Pons (tissue), 1 donor: ENCODE measurements at regions not wholly inside any gene's neighbourhood (a gene's known extent, or its start where the extent isn't known, plus 50 kb on each side); places are given as distances from the start of the nearest gene placed in this dataset.
A peak's percentile ranks its signal among the peaks of the same experiment; 100 is the strongest.

Experiments
- DNase-seq: peaks from one replicate; pipeline ENCODE4 v3.0.0-alpha.2; 2016; ENCODE audit warnings: low spot score

DNA sequence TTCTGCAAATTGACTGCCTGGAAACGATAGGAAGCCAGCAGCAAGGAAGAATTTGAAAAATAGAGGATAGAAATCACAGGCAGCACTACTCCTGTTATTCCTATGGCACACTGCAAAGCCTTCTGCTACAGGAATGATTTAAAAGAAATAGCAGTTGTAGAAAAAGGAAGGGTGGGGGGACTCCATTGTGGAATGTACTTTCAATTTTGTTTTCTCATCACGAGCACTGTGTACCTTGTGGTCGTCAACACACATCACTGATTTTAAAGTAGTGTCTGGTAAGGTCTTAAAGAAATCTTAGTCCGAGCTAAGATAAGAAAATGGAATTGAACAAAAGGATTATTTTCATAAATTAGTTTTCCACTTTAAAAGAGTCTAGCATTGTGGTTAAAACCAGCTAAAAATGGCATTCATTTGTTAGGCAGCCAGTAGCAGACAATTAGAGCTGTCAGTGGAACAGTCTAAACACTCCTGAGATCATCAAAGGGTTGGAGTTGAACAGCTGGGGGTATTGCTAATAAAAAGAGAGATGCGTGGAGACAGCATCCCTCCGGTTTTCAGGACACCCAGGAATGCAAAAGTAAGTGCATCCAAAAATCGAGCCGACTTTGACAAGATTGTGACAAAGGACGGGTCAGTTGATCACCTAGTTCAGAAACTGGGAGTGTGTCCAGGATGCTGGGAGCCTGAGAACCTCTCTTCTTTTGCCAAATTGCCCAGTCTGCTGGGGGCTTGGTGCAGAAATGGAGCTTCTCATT is 97.8 kb upstream of the WWC1 start:
- DNase-seq: no peak

DNA sequence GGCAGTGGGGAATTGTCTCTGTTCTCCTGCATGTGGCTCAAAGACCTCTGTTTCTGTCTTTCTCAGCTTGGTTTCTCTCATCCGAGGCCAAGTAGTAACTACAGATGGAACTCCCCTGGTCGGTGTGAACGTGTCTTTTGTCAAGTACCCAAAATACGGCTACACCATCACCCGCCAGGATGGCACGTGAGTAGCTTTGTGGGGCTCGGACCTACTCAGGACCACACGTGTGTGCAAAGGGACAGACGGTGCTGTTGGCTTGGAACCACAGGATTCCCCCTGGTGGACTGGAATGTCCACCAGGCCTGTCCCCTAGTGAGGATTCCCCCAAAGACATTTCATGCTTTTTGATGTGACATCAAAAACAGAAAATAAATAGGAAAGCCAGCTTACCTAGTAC is 96.3 kb upstream of the WWC1 start:
- DNase-seq: no peak

GRCh38 chr5:168198359-168198758 is 93.1 kb upstream of the WWC1 start:
- DNase-seq: no peak

- DNase-seq: no peak
Measured at GRCh38 chr5:168202996-168203395, 88.4 kb upstream of the WWC1 start.

GRCh38 chr5:168204165-168204564 is 87.3 kb upstream of the WWC1 start:
- DNase-seq: no peak

DNA sequence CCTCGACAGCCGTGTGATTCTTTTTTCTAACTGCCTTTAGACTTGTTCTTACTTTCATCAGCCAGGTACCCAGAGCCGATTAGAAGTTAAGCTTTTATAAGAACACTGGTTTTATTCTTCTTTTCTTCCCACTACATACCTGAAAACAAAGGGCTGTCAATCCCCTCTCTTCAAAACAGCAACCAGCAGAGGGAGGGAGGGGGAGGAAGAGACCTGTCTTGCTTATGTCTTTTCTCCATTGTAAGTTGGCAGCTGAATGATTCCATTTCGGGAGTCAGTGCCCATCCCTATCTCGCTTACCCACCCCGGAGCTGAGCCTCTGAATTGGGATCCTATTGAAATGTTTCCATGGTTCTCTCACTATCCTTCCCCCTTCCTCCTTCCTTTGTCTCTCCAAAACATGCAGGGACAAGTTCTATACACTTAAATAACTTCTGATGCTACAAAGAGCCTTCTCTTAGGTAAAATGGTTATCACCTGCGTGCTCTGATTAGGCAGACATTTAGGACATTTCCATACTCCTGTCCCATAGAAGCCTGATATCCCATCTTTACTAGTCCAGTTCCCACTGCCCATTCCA is 83.9 kb upstream of the WWC1 start:
- no peak for DNase-seq

- DNase-seq: peak; percentile 3
Measured at GRCh38 chr5:168209244-168209995, 82.0 kb upstream of the WWC1 start.

DNA sequence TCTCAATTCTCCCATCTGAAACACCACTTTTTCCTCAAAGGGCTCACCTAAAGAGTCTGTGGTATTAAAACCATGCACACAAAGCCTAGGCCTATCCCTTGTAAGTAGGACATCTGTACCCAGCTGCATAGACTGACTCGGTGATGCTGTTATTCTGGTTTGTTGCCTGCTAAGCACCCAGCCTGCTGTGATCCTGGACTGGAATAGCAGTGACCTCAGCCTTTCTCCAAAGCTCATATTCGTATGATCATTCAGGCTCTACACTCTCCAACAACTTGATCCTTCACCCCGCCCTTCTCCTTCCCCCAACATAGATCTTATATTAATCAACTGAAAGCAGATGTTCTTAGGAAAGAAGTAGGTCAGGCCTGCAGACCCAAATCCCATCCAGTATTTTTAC is 81.4 kb upstream of the WWC1 start:
- no peak for DNase-seq

GRCh38 chr5:168211245-168211644 is 80.2 kb upstream of the WWC1 start:
- DNase-seq: no peak

DNA sequence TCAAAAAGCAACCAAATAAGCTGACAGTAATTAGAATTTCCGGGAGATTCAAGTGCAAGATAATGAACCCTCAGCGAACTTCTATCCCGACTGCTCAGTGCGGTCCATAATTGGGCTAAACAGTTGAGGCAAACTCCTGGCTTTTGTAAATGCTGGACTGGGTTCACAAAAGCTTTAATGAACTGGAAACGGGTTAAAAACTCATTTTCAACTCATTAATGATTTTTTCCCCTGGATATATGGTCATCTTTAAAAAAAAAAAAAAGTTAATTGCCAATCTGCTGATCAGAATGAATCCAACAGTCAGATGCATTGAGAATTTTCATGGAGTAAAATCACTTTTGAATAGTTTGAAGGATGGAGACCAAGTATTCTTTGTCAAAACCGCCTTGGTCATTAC is 79.5 kb upstream of the WWC1 start:
- no peak for DNase-seq

DNA sequence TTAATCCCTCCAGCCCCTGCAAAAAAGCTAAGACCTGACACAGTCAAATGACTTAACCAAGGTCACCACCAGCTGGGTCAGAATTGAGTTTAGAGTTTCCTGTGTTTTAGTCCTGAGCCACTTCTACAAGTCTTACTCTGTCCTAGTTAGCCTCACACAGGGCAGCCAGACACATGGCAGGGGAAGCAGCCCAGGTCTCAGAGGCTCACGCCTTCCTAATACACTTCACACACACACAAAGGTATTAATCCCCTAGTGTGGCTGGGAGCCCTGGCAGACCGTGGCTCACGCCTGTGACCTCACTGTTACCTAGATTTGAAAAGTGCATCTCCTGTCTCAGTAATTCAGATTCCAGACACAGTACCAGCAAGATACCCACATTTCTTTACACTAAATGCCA is 77.4 kb upstream of the WWC1 start:
- no peak for DNase-seq

DNA sequence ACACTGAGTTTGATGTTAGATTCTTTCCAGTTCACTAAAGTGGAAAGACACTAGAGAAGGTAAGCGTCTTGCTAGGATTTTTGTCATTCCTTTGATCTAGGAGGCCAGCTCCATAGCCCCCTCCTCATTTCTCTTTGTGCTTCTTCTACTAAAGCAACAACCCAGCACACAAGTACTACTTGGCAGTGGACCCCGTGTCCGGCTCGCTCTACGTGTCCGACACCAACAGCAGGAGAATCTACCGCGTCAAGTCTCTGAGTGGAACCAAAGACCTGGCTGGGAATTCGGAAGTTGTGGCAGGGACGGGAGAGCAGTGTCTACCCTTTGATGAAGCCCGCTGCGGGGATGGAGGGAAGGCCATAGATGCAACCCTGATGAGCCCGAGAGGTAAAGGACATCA is 76.6 kb upstream of the WWC1 start:
- no peak for DNase-seq

DNA sequence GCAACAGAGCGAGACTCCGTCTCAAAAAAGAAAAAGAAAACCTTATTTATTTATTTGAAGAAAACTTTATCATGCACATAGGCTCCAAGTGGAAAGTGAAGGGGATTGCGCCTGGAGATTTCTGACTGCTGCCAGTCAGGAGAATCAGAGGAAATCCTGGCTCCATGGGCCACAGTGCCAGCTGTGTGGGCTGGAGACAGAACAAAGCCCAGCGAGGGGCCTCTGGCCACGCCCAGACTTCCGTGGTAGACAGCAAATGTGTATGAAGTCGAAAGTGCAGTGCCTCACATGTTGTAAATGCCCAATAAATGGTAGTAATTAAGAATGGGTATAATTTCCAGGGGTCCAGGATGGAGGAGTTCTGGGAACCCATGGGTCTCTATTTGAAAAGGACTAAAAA is 75.8 kb upstream of the WWC1 start:
- DNase-seq: no peak

- no peak for DNase-seq
Measured at GRCh38 chr5:168216989-168217388, 74.5 kb upstream of the WWC1 start.

DNA sequence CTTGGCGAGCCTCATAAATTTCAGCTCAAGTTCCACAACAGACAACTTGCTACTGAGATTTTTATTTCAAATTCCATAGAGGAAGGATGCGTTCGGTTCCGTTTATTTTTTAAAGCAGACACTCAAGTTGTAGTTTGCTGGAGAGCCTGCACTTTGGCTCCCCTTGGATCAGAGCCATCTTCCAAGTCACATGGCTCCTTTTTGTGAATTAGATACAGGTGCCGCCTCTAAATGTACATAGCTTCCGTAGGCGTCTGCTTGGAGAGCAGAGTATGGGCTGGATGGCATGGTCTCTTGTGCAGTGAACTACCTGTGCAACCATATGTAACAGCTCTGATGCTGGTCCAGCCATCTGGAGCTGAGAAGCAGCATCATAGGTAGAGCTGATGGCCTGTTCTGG is 73.9 kb upstream of the WWC1 start:
- DNase-seq: no peak

DNA sequence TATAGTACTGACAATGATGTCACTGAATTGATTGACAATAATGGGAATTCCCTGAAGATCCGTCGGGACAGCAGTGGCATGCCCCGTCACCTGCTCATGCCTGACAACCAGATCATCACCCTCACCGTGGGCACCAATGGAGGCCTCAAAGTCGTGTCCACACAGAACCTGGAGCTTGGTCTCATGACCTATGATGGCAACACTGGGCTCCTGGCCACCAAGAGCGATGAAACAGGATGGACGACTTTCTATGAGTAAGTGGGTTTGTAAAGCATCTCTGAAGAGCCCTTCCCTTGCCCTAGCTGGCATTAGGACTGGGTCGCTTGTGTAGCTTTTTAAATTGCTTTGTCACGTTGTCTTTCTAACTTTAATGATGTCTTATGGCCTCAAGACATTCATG is 72.7 kb upstream of the WWC1 start:
- no peak for DNase-seq

DNA sequence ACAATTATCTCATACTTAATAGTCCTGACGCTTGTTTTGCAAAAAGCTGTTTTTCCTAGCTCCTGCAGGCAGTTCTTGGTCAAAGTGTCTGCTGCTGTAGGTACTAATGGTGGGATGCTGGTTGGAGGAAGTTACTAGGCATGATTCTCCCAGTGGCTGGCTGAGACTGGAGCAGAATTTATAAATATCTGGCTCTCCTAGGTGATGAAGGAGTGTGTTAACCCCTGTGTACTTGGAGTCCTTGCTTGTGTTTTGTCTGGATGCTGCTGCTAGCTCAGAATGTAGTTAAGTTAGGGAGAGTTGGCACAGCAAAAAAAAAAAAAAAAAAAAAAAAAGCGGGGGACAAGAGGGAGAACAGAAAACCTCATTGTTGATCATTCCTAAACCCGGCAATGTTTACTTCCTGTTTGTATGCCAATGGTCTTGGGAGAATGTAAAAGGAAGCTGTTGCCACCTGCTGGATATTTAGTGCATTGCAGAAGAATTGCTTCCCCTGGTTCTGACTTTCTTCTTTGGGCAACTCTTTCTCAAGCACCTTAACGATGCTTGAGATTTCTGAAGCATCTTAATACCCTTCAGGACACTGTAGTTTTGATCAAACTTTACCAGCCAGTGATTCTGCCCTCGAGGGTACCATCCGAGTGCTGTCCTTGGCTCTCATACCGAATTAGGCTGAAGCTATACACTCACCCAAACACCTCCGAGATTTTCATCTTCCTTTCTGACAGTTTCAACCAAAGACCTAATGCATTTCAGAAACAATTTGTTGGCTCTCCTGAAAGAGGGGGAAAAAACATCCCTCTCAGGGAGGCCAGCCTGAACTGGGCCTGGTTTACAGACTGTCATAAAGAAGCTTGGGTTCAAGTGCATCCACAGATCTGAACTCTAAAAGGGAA is 71.7 kb upstream of the WWC1 start:
- DNase-seq: peak; percentile 93

DNA sequence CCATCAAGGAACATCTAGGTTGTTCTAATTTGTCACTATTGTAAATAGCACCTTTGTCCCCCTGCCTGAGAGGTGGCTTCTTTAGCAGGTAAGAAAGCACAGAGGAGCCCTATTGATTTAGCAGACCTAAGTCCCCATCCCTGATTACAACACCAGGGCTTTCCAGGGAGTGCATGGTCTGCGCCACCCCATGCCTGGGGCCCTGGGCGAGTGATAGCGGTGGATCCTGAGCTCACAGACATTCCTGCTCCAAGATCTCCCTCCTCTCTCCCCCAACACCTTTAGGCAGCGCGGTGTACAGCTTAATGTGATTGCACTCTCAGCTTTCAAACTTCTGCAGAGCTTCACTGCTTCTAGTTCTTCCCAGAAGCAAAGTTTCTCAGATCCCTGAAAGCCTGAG is 67.4 kb upstream of the WWC1 start:
- DNase-seq: no peak

DNA sequence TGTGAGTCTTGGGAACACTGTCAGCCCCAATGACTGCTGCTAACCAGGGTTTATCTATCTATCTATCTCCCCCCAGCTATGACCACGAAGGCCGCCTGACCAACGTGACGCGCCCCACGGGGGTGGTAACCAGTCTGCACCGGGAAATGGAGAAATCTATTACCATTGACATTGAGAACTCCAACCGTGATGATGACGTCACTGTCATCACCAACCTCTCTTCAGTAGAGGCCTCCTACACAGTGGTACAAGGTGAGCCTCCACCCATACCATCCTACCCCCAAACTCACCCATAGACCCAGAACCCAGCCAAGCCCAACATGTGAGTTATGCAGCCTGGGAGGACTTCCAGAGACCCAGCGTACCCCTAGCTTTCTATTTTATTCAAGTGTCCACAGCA is 65.4 kb upstream of the WWC1 start:
- DNase-seq: no peak

DNA sequence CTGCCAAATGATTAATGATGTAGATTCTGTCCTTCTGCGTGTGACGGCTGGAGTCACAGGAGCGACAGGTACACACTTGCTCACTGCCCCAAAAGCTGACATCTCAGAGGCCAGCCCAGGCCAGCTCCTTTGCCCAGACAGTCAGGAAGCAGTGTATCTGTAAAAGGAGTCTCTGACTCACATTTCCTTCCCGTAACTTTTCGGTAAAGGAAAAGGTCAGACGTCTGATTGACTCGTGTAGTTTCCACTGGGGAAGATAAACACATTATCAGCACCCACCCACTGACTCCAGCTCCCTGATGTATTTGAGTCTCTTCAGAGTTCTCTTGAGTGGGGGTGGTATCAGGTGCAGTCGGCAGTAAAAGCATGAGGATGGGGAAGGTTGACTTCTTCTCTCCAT is 64.4 kb upstream of the WWC1 start:
- DNase-seq: no peak

- DNase-seq: no peak
Measured at GRCh38 chr5:168227973-168228615, 63.4 kb upstream of the WWC1 start.

DNA sequence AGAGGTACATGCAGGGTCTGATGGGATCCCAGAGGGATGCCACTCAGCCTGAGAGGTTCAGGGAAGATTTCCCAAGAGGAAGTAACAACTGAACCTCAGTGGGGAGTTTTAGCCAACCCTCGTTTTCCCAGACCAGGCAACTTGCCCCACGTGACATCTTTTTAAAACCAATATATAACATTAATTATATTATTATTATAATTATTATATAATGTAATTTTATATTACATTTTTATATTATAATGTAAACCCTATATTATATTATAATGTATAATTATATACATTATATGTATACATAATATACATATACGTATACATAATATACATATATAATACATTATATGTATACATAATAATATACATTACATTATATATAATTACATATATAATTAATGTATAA is 62.8 kb upstream of the WWC1 start:
- no peak for DNase-seq
